HS-5 (cell line): ENCODE measurements at regions not wholly inside any gene's neighbourhood (a gene's known extent, or its start where the extent isn't known, plus 50 kb on each side); places are given as distances from the start of the nearest gene placed in this dataset.

Source experiments
- DNase-seq: peaks from one replicate; pipeline ENCODE4 v3.0.0-alpha.2; 2012; ENCODE audit warnings: low read depth

DNA sequence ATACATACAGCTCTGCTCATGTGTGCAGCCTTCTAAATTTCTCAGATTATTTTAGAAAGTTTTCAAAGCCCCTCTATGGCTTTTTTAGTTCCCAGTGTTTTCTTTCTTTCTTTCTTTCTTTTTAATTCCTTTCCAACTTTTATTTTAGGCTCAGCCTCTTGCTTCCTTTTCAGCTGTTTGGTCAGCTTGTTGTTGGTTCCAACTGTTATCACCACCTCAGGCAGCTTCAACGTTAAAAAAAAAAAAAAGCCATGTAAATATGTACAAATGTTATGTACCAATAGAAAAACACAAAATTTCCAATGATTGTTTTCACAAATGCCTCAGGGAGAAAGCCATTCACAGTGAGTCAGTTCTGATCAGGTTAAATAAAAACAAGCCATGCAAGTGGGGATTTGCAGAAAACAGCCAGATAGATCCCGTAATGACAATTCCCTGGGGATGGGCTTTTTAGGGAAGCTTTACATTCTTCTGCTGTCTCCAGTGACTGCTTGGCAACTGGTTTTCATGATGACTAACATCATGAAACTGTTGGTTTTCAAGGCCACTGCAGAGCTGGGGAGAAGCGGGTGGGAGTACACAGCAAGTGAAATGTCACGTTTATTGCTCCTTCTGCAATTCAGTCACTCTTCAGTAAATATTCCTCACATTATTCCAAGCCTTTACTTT lies 908.4 kb downstream of the EPHA3 start:
- DNase-seq = peak; percentile 80

DNA sequence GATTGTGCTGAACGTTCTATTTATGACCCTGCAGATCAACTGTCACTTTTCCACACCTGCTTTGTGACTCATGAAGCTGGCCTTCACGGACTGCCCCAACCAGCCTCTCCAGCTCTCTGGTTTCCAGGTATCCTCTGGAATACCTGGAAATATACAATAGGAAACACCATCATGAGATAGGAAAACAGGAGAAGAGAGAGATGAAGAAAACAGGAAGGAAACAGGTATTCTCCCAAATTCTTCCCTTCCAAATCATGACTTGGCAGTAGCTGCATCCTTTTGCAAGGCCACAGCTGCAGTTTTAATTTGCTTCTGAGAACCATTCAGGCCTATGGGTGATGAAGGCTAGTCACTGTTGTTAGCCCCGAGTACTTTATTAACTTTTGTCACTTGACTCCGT lies 909.1 kb downstream of the EPHA3 start:
- DNase-seq = no peak

- DNase-seq = no peak
Measured at GRCh38 chr3:90018779-90019178, 911.4 kb downstream of the EPHA3 start.

DNA sequence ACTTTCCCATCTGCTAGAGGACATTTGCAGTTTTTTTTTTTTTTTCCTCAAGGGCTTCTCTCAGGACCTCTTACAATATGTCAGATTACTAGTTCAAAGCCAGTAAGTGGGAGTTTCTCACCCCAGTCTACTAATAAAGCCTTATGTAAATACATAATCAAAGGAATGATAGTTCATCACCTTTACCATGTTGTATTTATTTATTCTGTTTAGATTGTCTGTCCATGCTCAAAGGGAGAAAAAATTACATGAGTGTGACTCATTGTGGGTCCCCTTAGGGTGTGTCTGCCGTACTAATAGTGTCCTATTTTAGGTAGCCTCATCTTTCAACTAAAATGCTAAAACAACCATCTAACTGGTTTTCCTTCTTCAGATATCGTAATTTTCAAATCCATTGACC lies 917.6 kb downstream of the EPHA3 start:
- DNase-seq = no peak

- DNase-seq = no peak
Measured at GRCh38 chr3:90026406-90026805, 919.0 kb downstream of the EPHA3 start.

- no peak for DNase-seq
Measured at GRCh38 chr3:90031121-90031520, 923.7 kb downstream of the EPHA3 start.

- DNase-seq = no peak
Measured at GRCh38 chr3:90032980-90033641, 925.7 kb downstream of the EPHA3 start.

DNA sequence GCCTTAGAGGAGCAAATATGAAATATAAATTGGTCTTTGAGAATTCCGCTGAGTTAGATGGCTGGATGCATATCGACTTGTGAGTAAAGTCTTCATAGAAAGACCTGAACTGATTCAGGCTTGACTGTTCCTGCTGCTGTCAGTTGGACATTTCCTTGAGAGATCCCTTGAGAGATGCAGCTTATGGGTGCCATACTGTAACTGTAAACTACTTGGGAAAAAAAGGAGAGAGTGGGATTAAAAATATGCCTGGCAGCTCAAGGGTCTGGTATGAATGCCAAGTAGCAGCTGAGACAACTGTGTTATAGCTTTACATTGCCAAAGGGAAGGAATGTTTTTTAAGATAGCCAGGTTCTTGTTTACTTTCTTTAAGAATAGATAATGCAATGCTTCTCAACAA lies 926.6 kb downstream of the EPHA3 start:
- DNase-seq = no peak

GRCh38 chr3:90035643-90036042 lies 928.2 kb downstream of the EPHA3 start:
- no peak for DNase-seq

DNA sequence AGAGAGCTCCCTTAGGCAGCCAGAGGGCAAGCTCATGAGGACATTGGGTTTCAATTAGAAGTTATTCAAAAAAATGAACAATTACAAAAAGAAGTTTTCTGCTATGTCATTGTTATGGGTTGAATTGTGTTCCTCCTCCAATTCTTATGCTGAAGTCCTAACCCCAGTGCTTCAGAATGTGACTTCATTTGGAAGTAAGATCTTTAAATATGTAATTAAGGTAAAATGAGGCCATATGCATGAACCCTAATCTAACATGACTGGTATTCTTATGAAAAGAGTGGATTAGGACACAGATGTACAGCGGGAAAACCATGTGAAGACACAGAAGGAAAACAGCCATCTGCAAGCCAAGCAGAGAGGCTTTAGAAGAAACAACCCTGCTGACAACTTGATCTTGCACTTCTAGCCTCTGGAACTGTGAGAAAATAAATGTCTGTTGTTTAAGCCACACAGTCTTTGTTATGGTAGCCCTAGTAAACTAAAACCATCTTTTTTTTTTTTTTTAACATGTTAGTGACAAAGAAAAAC lies 929.6 kb downstream of the EPHA3 start:
- DNase-seq = no peak

DNA sequence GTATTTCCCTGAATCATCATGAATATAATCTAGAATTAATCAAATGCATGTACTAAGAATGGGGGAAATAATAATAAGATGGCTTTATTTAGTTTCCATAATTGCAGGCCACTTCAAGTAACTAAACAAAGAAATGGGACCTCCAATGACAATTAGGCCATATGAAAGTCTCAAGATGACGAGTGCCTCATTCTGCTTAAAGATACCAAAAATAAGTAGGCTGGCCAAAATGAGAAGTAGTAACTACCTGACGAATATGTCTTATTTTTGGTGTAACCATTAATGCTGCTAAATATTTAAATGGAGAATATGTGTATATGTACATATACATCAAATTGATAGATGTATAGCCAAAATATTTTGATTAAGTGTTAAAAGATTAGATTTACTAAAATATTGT lies 932.6 kb downstream of the EPHA3 start:
- no peak for DNase-seq

GRCh38 chr3:90040554-90040953 lies 933.1 kb downstream of the EPHA3 start:
- no peak for DNase-seq

DNA sequence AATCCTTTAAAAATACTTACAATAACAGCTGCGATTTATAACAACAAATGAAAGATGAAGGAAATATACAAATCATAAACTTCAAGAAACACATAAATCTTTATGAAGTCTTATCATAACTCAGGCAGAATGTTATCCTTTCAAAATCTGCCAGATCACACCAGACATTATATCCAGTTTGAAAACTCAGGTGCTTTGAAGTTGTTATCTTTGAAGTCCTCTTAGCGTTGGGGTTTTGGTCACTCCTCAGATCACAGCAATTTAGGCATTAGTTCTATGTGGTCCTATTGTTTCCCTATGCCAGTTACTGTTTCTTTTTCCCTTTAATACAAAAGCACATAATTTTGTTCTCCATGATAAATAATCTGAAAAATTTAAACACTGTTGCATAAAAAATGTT lies 934.6 kb downstream of the EPHA3 start:
- no peak for DNase-seq

- no peak for DNase-seq
Measured at GRCh38 chr3:90043287-90043686, 935.9 kb downstream of the EPHA3 start.

DNA sequence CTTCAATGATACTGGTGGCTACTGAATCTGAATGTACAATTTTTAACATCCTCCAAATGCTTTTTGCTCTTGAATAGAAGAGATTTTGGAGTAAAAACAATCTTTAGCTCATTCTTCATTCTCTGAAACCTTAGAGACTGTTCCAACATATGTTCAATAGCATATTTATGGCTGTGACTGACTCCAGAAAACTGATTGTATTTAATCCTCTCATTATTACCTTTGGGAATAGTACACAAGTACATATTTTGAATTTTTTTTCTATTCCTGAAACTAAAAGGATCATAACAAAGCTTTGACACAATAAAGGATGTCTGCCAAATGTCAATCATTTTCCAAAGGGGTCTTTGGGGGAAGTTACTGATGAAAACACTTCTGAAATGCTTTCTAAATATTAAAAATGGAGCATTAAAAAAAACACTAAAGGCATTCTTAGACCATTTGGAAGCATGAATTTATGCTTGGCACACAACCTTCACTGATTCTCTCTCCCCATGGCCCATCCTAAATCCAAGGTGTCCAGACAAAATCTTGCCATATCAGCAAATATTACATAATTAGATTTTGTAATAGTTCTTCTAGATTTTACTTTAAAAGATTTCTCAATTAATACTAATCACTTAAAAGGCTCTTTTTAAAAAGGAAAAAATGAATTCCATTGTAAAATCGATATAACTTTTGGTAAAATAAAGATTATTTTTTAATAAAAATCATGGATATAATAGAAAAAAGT lies 936.8 kb downstream of the EPHA3 start:
- no peak for DNase-seq

DNA sequence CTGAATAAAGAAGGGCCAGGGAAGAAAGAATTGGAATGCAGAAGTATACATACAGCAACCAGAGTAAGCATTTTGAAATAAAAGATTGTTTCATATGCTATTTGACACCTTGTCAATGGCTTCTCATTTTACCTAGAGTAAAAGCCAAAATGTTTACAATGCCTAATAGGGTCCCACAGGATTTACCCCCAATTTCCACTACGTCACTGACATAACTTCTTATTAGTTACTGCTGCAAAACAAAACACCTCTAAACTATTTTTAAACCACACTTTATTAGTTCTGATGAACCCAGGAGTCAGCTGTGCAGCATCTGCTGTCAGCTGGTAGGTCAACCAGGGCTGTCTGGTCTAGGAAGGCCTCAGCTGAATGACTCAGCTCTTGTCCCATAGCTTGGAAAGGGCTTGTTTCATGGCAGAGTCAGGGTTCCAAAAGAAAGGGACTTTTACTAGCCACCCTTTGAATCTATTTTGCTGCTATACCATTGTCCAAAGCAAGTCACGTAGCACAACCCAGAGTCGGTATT lies 945.1 kb downstream of the EPHA3 start:
- no peak for DNase-seq

- no peak for DNase-seq
Measured at GRCh38 chr3:90054311-90054710, 946.9 kb downstream of the EPHA3 start.

- DNase-seq = no peak
Measured at GRCh38 chr3:90055666-90056065, 948.2 kb downstream of the EPHA3 start.

DNA sequence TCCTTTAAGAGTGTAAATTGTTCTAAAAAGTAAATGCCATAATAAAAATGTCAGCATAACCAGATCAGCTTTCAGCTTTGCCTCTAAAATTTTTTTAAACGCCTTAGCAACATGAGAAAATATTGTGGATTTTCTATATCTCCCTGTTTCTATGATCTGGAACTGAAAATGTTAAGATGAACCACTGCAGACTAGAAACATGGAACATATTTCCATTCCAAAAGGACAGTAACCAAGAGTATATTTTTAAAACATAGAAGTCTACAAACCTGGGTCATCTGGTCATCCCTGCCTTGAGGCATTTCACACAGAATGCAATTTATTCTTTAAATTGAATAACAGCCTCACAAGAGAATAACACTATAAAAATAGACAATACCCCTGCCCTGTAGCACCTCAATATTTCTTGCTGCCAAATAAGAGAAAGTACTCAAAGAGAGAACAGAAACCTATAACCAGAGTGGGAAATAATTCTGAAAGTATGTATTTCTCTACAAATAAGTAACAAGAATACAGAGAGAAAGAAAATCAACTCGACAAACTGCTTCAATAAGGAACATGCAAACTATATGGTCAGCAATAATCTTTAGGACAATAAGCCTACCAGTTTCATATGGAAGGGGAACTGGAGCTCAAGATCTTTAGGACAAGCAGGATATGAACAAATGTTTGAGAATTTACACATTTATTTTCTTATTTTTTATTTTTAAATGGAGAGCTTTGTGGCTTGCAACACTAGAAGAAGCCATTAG lies 949.0 kb downstream of the EPHA3 start:
- no peak for DNase-seq

- peak; percentile 30 for DNase-seq
Measured at GRCh38 chr3:90062016-90062415, 954.6 kb downstream of the EPHA3 start.

- DNase-seq = no peak
Measured at GRCh38 chr3:90062631-90063200, 955.3 kb downstream of the EPHA3 start.

GRCh38 chr3:90068783-90069182 lies 961.4 kb downstream of the EPHA3 start:
- DNase-seq = no peak
